HepG2 (cell line): ENCODE measurements at regions not wholly inside any gene's neighbourhood (a gene's known extent, or its start where the extent isn't known, plus 50 kb on each side); places are given as distances from the start of the nearest gene placed in this dataset.

Experiments
- CTCF ChIP-seq: sonication (generic); formaldehyde crosslinking; IDR thresholded peaks from 2 replicates; pipeline ENCODE4 v1.5.0; 2020; ENCODE audit warnings: mild to moderate bottlenecking, missing genetic modification reagents, moderate library complexity
- EZH2 ChIP-seq: conservative IDR thresholded peaks from 2 replicates; pipeline ENCODE4 v1.6.1; 2012; ENCODE audit warnings: mild to moderate bottlenecking, low read depth, low read length, moderate library complexity
- GABPB1 ChIP-seq: IDR thresholded peaks from 2 replicates; pipeline ENCODE4 v1.6.1; 2016; ENCODE audit warnings: mild to moderate bottlenecking, missing genetic modification reagents, moderate library complexity, missing compliant biosample characterization
- HDAC1 ChIP-seq: sonication (generic); formaldehyde crosslinking; IDR thresholded peaks from 2 replicates; pipeline ENCODE4 v1.5.1; 2020; ENCODE audit warnings: mild to moderate bottlenecking, missing genetic modification reagents
- MEIS2 ChIP-seq: sonication (generic); formaldehyde crosslinking; IDR thresholded peaks from 2 replicates; pipeline ENCODE4 v1.9.0; 2021; ENCODE audit warnings: mild to moderate bottlenecking, missing genetic modification reagents
- PBX3 ChIP-seq: sonication (generic); formaldehyde crosslinking; IDR thresholded peaks from 2 replicates; pipeline ENCODE4 v1.8.1; 2023; ENCODE audit warnings: missing genetic modification reagents, inconsistent platforms, borderline replicate concordance
- RAD21 ChIP-seq: fragments of 450-650 bp; formaldehyde crosslinking; IDR thresholded peaks from 2 replicates; pipeline ENCODE4 v1.5.0; 2020; ENCODE audit warnings: mild to moderate bottlenecking
- RXRB ChIP-seq: IDR thresholded peaks from 2 replicates; pipeline ENCODE4 v1.6.1; 2016; ENCODE audit warnings: borderline replicate concordance, missing genetic modification reagents, missing compliant biosample characterization
- TAF1 ChIP-seq: sonication (generic); formaldehyde crosslinking; IDR thresholded peaks from 2 replicates; pipeline ENCODE4 v1.4.0; 2020; ENCODE audit warnings: missing genetic modification reagents
- TEAD2 ChIP-seq: sonication (generic); formaldehyde crosslinking; IDR thresholded peaks from 2 replicates; pipeline ENCODE4 v1.9.0; 2021; ENCODE audit warnings: missing genetic modification reagents
- TF ChIP-seq, protein P1 (sequence below): sonication (generic); formaldehyde crosslinking; IDR thresholded peaks from 2 replicates; pipeline ENCODE4 v1.9.0; 2021; ENCODE audit warnings: missing genetic modification reagents, borderline replicate concordance
- TF ChIP-seq, protein P2 (sequence below): sonication (generic); formaldehyde crosslinking; IDR thresholded peaks from 2 replicates; pipeline ENCODE4 v1.4.0; 2020; ENCODE audit warnings: missing genetic modification reagents

DNA sequence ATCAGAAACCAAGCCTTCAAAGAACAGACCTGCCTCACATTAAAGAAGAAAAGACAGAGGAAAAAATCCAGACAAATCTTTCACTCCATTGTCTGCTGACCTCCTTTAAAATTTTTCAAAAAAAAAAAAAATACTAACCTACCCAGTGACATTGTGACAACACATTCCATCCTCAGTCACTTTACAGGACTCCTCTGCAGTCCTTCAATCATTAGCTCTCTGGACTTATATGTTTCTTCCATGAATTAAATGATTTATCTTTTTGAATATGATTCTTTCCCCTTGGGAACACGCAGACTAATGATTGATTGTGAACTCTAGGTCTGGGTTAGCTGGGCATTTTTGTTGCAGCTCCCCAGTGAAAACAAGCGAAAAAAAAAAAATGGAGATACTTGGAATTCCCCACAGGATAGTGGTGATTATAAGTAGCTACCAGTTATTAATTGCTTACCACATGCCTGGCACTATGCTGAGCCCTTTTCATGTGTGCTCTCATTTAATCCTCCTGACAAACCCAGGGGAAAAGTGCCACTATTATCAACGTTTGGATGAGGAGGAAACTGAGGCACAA is 261.3 kb upstream of the NCKAP5 start:
- TF ChIP-seq HDAC1 (CRISPR knock-in tag) (no peak), PBX3 (CRISPR knock-in tag) (no peak), RAD21 (no peak), TAF1 (CRISPR knock-in tag) (no peak), RXRB (no peak), CTCF (CRISPR knock-in tag) (no peak), GABPB1 (CRISPR knock-in tag) (no peak), MEIS2 (CRISPR knock-in tag) (no peak), TEAD2 (CRISPR knock-in tag) (no peak), EZH2 (no peak)
- TF ChIP-seq, protein P1, sequence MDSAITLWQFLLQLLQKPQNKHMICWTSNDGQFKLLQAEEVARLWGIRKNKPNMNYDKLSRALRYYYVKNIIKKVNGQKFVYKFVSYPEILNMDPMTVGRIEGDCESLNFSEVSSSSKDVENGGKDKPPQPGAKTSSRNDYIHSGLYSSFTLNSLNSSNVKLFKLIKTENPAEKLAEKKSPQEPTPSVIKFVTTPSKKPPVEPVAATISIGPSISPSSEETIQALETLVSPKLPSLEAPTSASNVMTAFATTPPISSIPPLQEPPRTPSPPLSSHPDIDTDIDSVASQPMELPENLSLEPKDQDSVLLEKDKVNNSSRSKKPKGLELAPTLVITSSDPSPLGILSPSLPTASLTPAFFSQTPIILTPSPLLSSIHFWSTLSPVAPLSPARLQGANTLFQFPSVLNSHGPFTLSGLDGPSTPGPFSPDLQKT = no peak
- TF ChIP-seq, protein P2, sequence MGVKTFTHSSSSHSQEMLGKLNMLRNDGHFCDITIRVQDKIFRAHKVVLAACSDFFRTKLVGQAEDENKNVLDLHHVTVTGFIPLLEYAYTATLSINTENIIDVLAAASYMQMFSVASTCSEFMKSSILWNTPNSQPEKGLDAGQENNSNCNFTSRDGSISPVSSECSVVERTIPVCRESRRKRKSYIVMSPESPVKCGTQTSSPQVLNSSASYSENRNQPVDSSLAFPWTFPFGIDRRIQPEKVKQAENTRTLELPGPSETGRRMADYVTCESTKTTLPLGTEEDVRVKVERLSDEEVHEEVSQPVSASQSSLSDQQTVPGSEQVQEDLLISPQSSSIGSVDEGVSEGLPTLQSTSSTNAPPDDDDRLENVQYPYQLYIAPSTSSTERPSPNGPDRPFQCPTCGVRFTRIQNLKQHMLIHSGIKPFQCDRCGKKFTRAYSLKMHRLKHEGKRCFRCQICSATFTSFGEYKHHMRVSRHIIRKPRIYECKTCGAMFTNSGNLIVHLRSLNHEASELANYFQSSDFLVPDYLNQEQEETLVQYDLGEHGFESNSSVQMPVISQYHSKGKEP (CRISPR knock-in tag) = no peak
